ENCODE measurements at regions not wholly inside any gene's neighbourhood (a gene's known extent, or its start where the extent isn't known, plus 50 kb on each side); places are given as distances from the start of the nearest gene placed in this dataset.
"Not testable (repeated sequence)": the region's sequence is repeated elsewhere in the genome, so short reads cannot be mapped to it uniquely, and the experiment has no call there.

DNA sequence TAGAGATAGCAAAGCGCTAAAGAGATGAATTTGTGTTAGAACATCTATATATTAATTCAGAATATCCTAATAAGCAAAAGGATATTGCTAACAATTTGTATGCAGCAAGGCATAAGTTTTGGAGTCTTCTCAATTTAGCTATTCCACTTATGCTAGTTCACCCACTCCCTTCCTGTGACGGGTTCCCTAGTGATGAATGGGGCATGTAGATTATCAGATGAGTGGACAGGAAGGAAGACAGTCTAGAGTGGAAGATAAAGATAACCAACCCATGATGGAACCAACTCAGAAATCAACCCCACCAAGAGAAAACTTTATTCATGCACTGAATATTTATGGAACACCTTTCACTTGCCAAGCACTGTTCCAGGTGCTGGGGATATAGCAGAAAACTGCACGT lies 55.4 kb upstream of the NUTM2D start:
- TF ChIP-seq, protein P1, sequence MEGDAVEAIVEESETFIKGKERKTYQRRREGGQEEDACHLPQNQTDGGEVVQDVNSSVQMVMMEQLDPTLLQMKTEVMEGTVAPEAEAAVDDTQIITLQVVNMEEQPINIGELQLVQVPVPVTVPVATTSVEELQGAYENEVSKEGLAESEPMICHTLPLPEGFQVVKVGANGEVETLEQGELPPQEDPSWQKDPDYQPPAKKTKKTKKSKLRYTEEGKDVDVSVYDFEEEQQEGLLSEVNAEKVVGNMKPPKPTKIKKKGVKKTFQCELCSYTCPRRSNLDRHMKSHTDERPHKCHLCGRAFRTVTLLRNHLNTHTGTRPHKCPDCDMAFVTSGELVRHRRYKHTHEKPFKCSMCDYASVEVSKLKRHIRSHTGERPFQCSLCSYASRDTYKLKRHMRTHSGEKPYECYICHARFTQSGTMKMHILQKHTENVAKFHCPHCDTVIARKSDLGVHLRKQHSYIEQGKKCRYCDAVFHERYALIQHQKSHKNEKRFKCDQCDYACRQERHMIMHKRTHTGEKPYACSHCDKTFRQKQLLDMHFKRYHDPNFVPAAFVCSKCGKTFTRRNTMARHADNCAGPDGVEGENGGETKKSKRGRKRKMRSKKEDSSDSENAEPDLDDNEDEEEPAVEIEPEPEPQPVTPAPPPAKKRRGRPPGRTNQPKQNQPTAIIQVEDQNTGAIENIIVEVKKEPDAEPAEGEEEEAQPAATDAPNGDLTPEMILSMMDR (IDR thresholded peaks at IDR 0.05; ENCODE audit: insufficient read depth, low read length), result not testable (repeated sequence)
- not testable (repeated sequence) for TF ChIP-seq POLR2AphosphoS5, GABPA (IDR thresholded peaks at IDR 0.05; ENCODE audit: low read depth)
- TF ChIP-seq, protein P2, sequence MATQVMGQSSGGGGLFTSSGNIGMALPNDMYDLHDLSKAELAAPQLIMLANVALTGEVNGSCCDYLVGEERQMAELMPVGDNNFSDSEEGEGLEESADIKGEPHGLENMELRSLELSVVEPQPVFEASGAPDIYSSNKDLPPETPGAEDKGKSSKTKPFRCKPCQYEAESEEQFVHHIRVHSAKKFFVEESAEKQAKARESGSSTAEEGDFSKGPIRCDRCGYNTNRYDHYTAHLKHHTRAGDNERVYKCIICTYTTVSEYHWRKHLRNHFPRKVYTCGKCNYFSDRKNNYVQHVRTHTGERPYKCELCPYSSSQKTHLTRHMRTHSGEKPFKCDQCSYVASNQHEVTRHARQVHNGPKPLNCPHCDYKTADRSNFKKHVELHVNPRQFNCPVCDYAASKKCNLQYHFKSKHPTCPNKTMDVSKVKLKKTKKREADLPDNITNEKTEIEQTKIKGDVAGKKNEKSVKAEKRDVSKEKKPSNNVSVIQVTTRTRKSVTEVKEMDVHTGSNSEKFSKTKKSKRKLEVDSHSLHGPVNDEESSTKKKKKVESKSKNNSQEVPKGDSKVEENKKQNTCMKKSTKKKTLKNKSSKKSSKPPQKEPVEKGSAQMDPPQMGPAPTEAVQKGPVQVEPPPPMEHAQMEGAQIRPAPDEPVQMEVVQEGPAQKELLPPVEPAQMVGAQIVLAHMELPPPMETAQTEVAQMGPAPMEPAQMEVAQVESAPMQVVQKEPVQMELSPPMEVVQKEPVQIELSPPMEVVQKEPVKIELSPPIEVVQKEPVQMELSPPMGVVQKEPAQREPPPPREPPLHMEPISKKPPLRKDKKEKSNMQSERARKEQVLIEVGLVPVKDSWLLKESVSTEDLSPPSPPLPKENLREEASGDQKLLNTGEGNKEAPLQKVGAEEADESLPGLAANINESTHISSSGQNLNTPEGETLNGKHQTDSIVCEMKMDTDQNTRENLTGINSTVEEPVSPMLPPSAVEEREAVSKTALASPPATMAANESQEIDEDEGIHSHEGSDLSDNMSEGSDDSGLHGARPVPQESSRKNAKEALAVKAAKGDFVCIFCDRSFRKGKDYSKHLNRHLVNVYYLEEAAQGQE (IDR thresholded peaks at IDR 0.05; ENCODE audit: insufficient replicate concordance, low read depth), result not testable (repeated sequence)
